HG03342 (cell line): ENCODE measurements at regions not wholly inside any gene's neighbourhood (a gene's known extent, or its start where the extent isn't known, plus 50 kb on each side); places are given as distances from the start of the nearest gene placed in this dataset.

Experiments
- ATAC-seq: cut with Tn5 transposase; IDR thresholded peaks from one replicate; pipeline ENCODE4 v1.9.1; 2021; ENCODE audit warnings: mild to moderate bottlenecking, moderate library complexity; ENCODE audit not compliant: unreplicated experiment

DNA sequence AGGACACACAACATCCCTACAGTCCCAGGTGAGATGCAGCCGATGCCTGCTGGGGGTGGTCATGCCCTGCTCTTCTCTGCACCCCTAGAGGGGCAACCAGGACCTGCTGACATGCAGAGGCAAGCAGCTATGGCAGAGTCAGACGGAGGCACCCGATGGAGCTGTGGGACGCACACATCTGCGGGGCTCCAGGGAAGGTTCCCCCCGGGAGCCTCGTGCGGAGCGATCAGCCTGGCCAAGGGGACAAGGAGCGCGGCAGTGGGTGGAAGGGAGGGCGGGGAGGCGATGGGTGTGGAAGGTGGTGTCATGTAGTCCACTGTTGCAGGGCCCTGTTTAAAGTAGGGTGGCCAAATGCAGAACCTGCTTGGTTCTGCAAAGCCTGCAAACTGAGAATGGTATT is 143.0 kb upstream of the AJAP1 start:
- no peak for ATAC-seq

DNA sequence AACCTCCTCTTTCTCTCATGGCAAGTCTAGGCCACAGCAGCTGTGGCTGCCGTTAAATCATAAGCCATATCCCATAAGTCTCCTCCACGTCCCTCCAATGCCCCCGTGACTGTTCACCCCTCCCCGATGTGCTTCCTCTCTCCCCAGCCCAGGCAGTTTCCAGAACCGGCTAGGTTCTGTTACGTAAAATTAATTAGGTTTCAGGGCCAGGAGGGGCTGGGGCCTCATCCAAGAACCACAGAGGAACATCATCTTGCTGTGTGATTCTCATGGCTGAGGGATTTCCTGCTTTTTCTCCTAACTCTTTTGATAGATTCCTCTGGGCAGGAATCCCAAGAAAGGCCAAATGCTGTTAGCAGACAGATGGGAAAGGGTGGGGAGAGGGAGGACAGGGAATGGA is 141.8 kb upstream of the AJAP1 start:
- ATAC-seq: no peak

DNA sequence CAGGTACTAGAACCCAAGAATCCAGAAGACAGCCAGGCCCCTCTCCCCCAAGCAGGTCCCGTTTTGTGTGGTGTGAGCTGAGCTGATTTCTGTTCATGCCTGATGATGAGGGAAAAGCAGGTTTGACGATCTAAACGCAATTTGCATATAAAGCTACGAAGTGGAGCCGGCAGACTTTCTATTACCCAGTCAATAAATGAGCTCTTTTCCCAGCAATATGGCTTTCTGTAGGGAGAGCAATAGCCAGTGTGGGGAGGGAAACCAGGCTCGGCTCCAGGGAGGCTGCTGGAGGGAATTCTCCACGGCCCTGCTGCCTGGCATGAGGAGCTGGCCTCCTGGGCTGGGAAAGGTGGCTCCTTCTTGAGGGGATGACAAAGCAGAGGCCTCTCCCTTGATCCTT is 140.7 kb upstream of the AJAP1 start:
- ATAC-seq: no peak

DNA sequence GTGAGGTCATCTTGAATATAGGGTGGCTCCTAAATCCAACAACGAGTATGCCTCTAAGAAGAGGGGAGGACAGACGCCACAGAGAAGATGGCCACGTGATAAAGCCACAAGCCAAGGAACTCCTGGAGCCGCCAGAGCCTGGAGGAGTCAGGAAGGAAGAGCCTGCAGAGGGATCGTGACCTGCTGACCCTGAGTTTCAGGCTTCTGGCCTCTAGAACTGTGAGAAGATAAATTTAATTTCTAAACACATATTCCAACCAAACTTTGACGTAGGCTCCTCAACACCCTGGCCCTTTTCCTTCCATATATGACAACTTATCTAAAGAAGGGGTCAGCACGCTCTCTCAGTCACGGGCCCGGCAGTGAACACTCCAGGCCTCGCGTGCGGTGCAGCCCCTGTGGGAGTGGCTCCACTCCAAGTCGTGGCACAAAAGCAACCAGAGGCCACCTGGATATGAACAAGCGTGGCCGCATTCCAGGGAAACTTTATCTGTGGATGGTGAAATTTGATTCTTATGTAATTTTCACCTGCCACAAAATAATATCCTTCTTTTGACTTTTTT is 138.6 kb upstream of the AJAP1 start:
- no peak for ATAC-seq

DNA sequence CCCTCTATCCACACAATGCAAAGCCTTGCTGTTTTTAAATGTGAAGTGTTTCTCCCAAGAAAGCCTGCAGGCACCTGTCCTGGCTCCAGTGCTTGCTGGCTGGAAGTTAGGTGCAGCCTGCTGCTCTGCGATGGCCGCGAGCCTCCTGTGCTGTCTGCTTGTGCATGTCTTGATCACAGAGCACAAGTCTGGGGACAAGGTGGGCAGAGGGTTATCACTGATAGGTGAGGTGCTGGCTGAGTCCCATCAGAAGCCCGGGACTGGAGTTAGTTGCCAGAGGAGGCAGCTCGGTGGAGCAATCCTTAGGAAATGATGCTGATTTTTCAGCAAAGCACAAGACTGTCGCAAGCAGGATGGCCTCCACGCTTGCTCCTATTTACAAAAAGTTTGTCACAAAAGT is 137.8 kb upstream of the AJAP1 start:
- no peak for ATAC-seq

DNA sequence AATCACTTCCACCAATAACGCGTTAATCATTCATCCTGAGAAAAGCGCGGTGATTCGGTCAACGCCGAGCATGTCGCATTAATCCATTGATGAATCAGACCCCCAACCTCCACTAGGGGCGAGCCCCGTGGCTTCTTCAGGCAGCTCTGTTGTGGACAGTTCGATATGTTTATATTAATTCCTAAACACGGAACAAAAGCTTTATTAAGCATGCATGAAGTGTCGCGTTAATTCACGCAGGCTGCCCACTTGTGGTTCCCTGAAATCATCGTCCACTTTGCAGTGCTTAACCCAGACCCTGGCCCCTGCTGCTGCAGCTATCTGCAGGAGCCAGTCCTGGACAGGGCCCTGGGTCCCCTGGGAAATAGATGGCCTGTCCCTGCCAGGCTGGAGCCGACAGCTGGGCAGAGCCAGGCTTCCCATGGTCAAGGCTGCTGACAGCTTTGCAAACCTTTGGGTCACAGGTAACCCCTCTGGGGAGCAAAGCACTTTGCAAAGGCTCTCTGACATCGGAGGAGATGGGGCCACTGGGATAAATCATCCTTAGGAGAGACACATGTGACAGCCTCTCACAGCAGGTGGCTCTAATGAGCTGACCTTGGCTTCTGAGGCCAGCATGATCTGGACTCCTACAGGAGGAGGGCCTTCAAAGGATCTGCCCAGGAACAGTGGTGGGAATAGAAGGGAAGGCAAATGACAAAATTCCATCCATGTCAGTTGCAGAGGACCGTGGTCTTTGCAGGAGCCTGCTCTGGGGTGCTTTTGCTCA is 137.0 kb upstream of the AJAP1 start:
- no peak for ATAC-seq

DNA sequence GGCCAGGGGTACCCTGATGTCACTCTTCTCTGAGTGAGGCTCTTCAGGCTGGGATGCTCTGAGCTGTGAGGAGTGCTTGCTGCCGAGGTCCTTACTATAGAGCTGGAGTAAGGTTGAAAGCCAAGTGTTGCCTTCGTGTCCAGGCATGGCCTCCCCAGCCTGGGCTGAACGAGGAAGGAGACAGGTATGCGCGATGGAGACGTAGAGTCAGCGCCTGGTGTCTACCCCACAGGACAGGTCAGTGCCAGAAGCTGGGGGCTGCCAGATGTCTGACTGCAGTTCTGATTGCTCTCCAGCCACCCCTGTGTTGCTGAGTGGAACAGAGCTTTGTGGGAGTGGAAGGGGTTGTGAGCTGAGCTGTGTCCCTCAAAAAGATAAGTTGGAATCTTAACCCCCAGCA is 135.8 kb upstream of the AJAP1 start:
- ATAC-seq: no peak

DNA sequence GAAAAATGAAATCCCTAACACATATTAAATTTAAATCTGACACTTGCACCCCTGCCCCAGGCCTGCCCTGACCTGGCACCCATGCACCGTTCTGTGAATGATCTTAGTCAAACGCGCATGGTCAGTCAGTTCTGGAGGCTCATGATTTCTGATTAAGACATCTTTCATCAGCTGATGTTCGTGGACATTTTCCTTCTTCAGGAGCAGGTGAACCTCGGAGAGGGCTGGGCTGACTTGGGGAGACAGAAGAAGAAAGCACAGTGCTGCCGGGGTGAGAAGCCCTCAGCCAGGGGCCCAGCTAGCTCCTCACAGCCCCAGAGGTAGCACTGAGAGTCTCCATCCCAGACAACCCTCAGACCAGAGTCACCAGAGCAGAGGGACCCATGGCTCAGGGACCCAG is 134.5 kb upstream of the AJAP1 start:
- ATAC-seq: no peak

DNA sequence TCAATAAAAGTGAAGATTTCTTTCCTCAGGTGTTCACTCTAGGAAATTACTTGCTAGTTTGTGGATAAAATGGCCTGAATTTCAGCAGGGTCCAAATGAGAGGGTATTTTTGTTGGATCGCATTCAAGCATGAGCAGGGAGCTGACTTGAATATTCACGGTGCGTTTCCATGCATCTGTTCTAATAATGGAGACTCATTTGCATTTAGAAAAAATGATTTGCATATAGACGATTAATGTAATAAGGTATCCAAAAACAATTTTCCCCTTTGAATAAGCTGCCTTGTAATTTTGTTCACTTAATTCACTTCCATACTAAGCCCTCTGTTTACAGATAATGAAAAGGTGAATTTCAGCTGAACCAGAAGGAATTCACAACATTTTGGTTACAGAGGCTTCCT is 130.9 kb upstream of the AJAP1 start:
- no peak for ATAC-seq

DNA sequence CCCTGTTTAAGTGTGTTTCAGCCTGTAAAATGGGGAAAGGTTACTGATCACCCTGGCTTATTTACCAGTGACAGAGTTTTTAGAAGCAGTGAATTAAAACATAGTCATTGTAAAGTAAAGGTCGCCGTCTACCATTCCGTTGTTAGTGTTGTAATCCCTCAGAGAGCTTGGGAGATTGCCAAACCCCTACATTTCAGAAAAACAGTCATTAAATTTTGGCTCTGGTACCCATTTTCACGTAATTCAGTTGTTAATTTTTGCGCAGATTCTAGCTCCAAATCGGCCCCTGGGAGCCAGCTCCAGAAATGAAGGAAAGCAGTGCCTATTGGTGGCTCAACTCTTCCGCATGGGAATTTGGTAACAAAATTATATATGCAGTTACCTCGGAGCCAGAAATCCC is 127.7 kb upstream of the AJAP1 start:
- no peak for ATAC-seq

DNA sequence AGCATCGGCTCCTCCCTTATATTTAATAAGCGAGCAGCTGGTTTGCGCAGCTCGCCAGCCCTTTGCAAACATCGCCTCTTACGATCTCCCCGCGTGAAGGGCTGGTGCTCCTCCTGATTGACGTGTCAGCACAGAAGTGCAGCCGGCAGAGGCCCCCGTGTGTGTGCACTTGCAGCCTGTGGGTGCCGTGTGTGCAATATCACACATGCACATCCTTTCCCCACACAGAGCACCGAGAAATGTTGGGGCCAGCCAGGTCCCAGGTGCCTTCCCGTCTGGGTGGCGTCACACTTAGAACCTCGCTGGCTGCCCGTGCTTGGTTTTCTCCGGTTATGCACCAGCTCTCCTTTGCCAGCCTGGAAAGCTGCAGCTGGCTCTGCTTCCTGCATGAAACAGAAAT is 126.6 kb upstream of the AJAP1 start:
- no peak for ATAC-seq

DNA sequence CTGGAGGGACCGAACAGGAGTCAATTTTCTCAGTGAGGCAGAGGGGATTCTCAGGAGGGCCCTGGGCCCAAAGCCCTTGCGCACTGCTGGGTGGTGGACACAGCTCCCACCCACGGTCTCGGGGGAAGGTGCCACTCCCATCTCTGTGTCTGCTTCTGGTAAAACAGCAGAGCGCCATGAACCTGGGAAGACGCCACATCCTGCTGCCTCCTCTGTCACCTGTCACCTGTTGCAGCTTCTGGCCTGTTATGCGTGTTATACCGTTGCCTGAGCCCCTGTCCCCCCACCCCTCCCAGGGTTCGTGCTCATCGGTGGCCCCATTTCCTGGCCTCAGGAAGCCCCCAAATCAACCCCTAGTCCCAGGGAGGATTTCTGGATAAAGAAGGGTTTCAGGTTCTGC is 125.8 kb upstream of the AJAP1 start:
- ATAC-seq: no peak

DNA sequence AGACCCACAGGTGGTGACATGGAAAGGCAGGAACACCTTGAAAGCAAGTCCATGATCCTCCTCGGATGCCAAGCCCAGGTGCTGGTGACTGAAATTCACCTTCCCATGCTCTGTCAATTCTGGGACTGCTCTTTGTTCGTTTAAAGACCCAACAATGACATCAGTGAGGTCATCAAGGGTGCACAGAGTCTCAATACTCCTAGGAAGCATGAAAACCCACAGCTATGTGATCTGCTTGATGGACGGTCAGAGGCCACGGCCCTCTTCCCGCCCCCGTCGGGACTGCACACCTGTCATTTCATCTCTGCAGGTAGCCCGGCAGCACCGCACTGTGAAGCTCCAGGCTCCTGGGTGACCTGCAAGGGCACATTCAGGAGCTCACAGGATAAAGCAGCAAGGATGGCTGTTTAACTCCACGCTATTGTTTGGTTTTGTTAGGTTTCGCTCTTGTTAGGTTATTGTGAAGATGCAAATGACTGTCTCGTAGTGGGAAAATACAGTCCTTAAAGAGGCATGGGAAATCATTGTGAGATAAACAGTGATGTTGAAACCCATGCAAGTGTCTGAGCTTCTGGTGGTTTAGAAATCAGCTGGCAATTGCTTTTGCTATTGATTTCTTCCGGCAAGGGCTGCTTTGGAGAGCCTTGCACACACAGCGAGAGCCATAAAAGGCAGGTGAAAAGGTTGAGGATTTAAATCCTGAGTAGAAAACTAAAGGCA is 124.8 kb upstream of the AJAP1 start:
- no peak for ATAC-seq

DNA sequence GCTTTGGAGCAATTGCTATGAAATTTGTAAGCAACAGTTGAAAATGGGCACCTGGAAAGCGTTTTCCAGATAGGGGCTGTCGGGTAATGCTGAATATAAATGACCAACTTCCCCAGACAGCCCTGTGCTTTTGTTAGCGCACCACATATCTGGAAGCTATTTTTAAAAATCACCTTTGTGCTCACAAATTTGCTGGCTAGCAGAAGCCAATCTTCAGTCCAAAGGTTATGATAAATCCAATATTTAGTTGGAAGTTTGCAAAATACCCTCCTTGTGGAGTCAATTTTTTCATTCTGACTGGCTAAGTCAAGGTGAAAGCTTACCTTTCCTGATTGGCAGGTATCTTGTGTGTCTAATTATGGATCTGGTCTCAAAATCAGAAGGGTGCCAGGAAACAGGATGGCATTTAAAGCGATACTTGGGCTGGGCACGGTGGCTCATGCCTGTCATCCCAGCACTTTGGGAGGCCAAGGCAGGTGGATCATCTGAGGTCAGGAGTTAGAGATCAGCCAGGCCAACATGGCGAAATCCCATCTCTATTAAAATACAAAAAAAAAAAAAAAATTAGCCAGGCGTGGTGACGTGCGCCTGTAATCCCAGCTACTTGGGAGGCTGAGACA is 124.1 kb upstream of the AJAP1 start:
- no peak for ATAC-seq

DNA sequence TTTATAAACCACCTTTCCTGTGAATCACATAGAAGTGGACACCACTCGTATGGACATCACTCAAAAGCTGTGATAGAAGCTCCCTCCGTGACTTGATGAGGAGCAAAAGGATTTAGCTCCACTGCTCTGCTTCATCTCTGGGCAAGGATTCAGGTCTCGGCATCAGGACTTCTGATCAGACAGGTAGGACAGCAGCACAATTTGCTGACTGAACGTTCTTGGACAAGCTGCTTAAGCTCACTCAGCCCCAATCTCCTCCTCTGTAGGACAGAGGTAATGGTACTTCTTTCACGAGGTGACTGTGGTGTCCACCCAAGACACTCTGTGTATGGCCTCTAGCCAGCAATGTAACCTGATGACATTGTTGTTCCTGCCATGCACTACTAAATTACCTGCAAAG is 122.6 kb upstream of the AJAP1 start:
- ATAC-seq: no peak

DNA sequence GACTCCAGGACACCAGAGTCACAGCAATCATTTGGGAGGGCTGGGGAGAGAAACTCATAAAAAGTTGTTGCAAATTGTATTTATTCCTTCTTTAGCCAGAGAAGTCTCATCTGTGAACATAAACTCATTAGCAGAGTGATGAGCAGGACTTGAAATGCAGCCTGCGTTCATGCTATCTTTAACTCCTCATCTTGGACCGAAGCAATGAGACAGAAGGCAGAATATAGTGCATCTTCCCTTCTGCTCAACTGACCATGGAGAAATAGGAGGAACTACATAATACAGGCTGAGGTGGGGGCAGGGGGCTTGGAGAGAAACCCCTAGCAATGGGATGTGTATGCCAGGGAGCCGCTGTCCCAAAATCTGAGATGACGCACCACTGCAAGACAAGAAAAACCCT is 121.8 kb upstream of the AJAP1 start:
- no peak for ATAC-seq

DNA sequence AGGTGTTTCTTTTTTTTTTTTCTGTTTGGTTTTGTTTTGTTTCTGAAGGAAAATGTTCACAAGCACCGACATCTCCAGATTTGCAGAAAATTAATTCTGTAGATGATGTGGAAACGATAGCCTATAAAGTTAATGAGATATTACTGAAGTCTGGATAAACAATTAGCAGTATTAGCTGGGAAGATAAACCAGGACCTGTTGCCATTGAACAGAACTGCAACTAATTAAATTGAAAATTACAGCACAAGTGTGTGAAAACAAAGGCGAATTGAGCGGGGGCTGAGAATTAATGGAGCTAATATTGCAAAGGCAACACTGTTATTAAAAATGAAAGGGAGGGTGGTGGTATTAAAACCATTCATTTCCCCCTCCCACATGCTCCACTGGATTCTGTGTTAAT is 107.5 kb upstream of the AJAP1 start:
- no peak for ATAC-seq

DNA sequence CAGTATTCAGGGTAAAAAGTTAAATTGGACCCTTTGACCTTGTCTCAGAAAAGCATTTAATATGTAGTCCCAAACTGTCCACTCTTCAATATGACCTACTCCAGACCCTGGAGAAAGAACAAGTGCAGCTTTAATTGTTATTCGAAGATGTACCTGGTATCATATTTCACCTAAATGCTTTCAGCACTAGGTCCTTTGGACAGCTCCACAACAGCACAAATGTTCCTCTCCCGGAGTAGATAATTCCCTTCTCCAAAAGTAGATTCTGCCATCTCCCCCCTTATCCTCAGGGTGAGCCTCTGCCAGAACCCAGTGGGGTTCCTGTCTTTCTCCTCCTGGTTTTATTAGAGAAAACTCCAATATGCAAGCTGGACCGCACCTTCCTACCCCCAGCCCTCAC is 104.5 kb upstream of the AJAP1 start:
- ATAC-seq: no peak

DNA sequence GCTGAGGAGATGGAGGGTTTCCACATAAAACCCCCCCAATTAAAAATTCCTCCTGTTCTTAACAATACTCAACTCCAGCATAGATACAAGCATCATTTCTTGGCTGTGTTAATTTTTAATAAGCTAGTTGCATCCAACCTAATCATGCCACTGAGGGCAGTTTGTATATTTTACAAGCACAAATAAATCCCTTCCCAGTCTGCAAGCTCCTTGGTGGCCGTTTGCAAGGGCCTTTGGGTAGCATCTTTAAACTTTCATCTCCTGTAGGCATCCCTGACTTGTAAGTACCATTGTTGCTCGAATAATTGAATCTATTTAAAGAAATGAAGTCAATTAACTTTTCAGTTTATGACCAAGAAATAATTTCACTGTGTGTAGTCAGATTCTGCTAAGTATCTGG is 103.5 kb upstream of the AJAP1 start:
- ATAC-seq: no peak

DNA sequence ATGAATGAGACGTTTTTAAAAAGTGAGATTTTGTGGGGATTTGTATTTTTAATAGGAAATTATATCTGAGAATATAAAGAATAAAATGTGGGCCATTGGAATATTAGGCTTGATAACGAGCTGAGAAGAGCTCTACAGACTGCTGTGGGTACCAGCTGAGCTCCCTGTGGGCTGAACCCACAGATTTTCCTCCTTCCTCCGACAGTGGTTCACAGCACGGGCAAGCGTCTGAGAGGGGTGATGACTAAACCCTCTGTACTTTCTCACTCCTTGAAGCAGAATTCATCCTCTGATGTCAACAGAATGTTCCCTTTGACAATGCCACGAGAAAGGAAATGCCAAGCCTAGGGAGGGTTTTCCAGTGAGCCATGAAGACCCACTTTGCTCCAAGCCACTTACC is 102.7 kb upstream of the AJAP1 start:
- no peak for ATAC-seq

DNA sequence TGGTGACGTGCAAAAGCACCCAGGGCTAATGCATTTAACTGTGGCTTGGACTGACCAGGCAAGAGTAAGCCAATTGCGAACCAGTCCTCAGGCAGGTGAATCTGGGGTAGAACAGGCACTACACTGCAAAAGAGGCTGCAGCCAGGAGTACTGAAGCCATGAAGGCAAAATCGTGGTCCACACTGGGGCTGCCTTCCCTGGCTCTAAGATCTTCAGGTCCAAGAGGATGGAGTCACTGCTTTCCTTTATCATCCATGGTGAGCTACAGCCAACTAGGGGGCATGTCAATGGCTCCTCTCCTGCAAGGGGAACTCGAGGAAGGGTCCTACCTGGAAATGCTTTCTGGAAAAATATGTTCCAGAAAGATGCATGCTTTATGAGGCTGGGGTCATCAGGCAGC is 100.6 kb upstream of the AJAP1 start:
- no peak for ATAC-seq

DNA sequence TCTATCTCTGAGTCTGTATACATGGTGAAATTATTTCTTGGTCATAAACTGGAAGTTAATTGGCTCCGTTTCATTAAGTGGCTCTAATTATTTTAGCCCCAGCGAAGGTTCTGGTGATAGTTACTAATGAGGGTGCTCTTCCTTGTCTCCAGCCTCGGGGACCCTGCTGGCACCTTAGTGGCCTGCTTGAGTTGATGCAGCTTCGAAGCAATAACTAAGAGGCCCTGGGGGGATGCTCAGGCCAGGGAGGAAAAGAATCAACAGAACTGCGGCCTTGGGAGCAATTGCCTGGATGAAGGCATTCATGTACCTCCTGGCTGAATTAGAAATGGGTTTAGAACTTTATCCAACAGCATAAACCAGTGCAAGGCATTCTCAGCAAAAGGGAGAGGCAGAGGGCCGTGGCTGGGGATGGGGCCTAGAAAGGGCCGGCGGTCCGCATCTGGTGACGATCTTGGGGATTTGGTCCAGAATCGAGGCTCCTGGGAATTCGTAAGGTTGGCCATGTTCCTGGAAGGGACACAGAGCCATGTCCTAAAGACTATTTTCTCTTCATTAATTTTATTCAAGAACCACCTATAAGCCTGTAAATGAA is 100.0 kb upstream of the AJAP1 start:
- ATAC-seq: no peak
